ENCODE measurements at regions not wholly inside any gene's neighbourhood (a gene's known extent, or its start where the extent isn't known, plus 50 kb on each side); places are given as distances from the start of the nearest gene placed in this dataset.

DNA sequence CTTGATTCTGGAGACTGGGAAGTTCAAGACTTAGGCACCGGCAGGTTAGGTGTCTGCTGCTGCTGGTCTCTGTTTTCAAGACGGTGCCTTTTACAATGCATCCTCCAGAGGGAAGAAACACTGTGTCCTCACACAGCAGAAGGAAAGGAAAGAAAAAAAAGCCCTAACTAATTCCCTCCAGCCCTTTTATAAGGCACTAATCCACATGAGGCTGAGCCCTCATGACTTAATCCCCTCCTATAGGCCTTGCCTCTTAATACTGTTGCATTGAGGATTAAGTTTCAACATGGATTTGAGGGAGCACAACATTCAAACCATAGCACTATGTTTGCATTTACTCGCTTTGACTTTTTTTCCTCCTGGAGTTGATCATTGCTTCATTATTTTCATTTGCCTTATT lies 585.9 kb downstream of the TLR4 start:
- no peak for DNase-seq (ENCODE audit: insufficient read length, low spot score, missing footprints)
- no peak overlapping the region for H3K4me2 ChIP-seq (ENCODE audit: insufficient read depth, low read length)
- no peaks in the 10 kb centered on the region for H3K27me3 ChIP-seq (ENCODE audit: insufficient read depth, low read length)
- H3K4me1 ChIP-seq (ENCODE audit: insufficient read depth, low read length) = no peaks in the 10 kb centered on the region
- no peaks in the 10 kb centered on the region for H3K9me3 ChIP-seq (ENCODE audit: low read depth, low read length)
- H4K20me1 ChIP-seq (ENCODE audit: insufficient read depth, low read length) = no peaks in the 10 kb centered on the region
- no peak overlapping the region for H3K4me3 ChIP-seq (ENCODE audit: insufficient read depth, low read length)
- TF ChIP-seq, protein P1, sequence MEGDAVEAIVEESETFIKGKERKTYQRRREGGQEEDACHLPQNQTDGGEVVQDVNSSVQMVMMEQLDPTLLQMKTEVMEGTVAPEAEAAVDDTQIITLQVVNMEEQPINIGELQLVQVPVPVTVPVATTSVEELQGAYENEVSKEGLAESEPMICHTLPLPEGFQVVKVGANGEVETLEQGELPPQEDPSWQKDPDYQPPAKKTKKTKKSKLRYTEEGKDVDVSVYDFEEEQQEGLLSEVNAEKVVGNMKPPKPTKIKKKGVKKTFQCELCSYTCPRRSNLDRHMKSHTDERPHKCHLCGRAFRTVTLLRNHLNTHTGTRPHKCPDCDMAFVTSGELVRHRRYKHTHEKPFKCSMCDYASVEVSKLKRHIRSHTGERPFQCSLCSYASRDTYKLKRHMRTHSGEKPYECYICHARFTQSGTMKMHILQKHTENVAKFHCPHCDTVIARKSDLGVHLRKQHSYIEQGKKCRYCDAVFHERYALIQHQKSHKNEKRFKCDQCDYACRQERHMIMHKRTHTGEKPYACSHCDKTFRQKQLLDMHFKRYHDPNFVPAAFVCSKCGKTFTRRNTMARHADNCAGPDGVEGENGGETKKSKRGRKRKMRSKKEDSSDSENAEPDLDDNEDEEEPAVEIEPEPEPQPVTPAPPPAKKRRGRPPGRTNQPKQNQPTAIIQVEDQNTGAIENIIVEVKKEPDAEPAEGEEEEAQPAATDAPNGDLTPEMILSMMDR (IDR thresholded peaks at IDR 0.05; ENCODE audit: extremely low read depth, low read depth, low read length) = no peak
- H3K79me2 ChIP-seq (ENCODE audit: insufficient read depth, low read length) = no peaks in the 10 kb centered on the region
- H3K36me3 ChIP-seq (ENCODE audit: insufficient read depth, low read length) = no peaks in the 10 kb centered on the region
- H2AFZ ChIP-seq (ENCODE audit: low read length) = no peak overlapping the region
- no peak overlapping the region for H3K27ac ChIP-seq (ENCODE audit: low read depth, low read length)

DNA sequence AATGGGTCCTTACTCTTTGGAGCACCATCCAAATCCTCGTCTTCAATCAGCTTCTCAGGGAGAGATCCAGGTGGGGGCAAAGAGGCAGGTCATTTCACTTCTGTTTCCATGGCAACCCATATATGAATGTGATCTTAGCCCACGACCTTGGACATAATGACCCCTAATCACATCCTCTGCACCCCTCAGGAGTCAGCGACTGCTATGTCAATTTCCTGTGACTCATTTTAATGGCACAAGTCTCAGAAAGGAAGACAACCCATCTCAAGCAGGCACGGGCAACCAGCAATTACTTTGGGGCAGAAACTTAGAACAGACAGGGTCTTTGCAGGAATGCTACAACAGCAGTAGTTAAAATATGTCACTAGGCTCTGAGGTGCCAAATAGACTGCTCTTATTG lies 591.2 kb downstream of the TLR4 start:
- TF ChIP-seq, protein P1 (IDR thresholded peaks at IDR 0.05; ENCODE audit: extremely low read depth, low read depth, low read length) = no peak
- Histone ChIP-seq H4K20me1 (ENCODE audit: insufficient read depth, low read length) (no peaks in the 10 kb centered on the region), H3K36me3 (ENCODE audit: insufficient read depth, low read length) (no peaks in the 10 kb centered on the region), H3K79me2 (ENCODE audit: insufficient read depth, low read length) (no peaks in the 10 kb centered on the region), H3K9me3 (ENCODE audit: low read depth, low read length) (no peaks in the 10 kb centered on the region), H3K4me3 (ENCODE audit: insufficient read depth, low read length) (no peak overlapping the region), H3K4me1 (ENCODE audit: insufficient read depth, low read length) (no peaks in the 10 kb centered on the region), H3K4me2 (ENCODE audit: insufficient read depth, low read length) (no peak overlapping the region), H3K27ac (ENCODE audit: low read depth, low read length) (no peak overlapping the region), H3K27me3 (ENCODE audit: insufficient read depth, low read length) (no peaks in the 10 kb centered on the region), H2AFZ (ENCODE audit: low read length) (no peak overlapping the region)
- DNase-seq (ENCODE audit: insufficient read length, low spot score, missing footprints) = no peak

DNA sequence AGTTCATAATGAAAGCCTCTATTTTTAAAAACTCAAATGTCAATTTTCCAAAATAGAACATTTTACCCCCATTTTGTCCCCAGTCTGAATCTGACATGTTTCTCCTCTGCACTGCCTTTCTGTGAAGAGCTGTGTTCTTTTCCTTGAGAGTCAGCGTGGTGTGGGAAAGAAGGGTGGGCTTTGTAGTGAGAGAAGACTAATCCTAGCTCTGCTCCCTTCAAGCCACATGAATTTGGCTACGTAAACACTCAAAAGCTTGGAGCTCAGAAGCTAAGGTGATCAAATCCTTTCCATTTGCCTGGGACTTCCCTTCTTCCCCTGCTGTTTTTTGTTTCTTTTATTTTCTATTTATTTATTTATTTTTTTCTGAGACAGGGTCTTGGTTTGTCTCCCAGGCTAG lies 598.5 kb downstream of the TLR4 start:
- DNase-seq (ENCODE audit: insufficient read length, low spot score, missing footprints) = no peak
- Histone ChIP-seq H3K79me2 (ENCODE audit: insufficient read depth, low read length) (no peaks in the 10 kb centered on the region), H3K4me2 (ENCODE audit: insufficient read depth, low read length) (no peak overlapping the region), H3K27me3 (ENCODE audit: insufficient read depth, low read length) (no peaks in the 10 kb centered on the region), H3K4me3 (ENCODE audit: insufficient read depth, low read length) (no peak overlapping the region), H2AFZ (ENCODE audit: low read length) (no peak overlapping the region), H3K27ac (ENCODE audit: low read depth, low read length) (no peak overlapping the region), H3K4me1 (ENCODE audit: insufficient read depth, low read length) (no peaks in the 10 kb centered on the region), H3K36me3 (ENCODE audit: insufficient read depth, low read length) (no peaks in the 10 kb centered on the region), H4K20me1 (ENCODE audit: insufficient read depth, low read length) (no peaks in the 10 kb centered on the region), H3K9me3 (ENCODE audit: low read depth, low read length) (no peaks in the 10 kb centered on the region)
- TF ChIP-seq, protein P1 (IDR thresholded peaks at IDR 0.05; ENCODE audit: extremely low read depth, low read depth, low read length) = no peak

DNA sequence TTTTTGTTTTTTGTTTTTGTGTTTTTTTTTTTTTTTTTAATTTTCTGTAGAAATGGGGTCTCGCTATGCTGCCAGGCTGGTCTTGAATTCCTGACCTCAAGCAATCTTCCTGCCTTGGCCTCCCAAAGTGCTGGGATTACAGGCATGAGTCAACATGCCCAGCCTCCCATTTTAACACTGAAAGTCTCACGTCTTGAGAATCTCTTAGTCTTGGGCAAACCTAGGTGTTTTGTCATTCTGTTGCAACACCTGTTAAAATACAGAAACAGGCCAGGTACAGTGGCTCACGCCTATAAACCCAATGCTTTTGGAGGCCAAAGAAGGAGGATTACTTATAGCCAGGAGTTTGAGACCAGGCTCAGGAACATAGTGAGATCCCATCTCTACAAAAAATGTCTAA lies 599.0 kb downstream of the TLR4 start:
- Histone ChIP-seq H3K4me3 (ENCODE audit: insufficient read depth, low read length) (no peak overlapping the region), H2AFZ (ENCODE audit: low read length) (no peak overlapping the region), H3K9me3 (ENCODE audit: low read depth, low read length) (no peaks in the 10 kb centered on the region), H4K20me1 (ENCODE audit: insufficient read depth, low read length) (no peaks in the 10 kb centered on the region), H3K4me2 (ENCODE audit: insufficient read depth, low read length) (no peak overlapping the region), H3K27ac (ENCODE audit: low read depth, low read length) (no peak overlapping the region), H3K4me1 (ENCODE audit: insufficient read depth, low read length) (no peaks in the 10 kb centered on the region), H3K79me2 (ENCODE audit: insufficient read depth, low read length) (no peaks in the 10 kb centered on the region), H3K36me3 (ENCODE audit: insufficient read depth, low read length) (no peaks in the 10 kb centered on the region), H3K27me3 (ENCODE audit: insufficient read depth, low read length) (no peaks in the 10 kb centered on the region)
- DNase-seq (ENCODE audit: insufficient read length, low spot score, missing footprints) = no peak
- TF ChIP-seq, protein P1 (IDR thresholded peaks at IDR 0.05; ENCODE audit: extremely low read depth, low read depth, low read length) = no peak
